HepG2 (cell line): ENCODE measurements at regions not wholly inside any gene's neighbourhood (a gene's known extent, or its start where the extent isn't known, plus 50 kb on each side); places are given as distances from the start of the nearest gene placed in this dataset.

Experiments used
- ATAC-seq: fragments of 200-7000 bp; cut with Tn5 transposase; 3 replicates; pipeline ENCODE4 v1.9.1; 2020; ENCODE audit warnings: mild to moderate bottlenecking, moderate library complexity
- BruUV-seq: library from RNA; stranded (reverse); fragments of 400-500 nt; replicated peaks from 2 replicates; lab custom pipeline; 2021; lab: Mats Ljungman, UMichigan
- CTCF ChIA-PET: fragments of 300-600 bp; formaldehyde crosslinking; extraction: SDS; loops from one replicate; lab custom pipeline; 2021; ENCODE audit warnings: low total read pairs, inconsistent platforms, low intra/inter-chr PET ratio; lab: Yijun Ruan, JAX
- POLR2A ChIA-PET: fragments of 350-600 bp; sonication (Branson Sonifier 250); formaldehyde crosslinking; loops from one replicate; lab custom pipeline; 2020; ENCODE audit warnings: antibody characterized with exemption, inconsistent platforms; lab: Yijun Ruan, JAX
- DNase-seq: peaks from one replicate; pipeline ENCODE4 v3.0.0-alpha.2; 2015; ENCODE audit warnings: low spot score
- FAIRE-seq: peaks from 3 replicates; lab custom pipeline; 2011; peaks lifted over from hg19 to GRCh38; lab: Jason Lieb, UNC
- H2AFZ ChIP-seq: one replicate; pipeline ENCODE4 v1.6.1; 2011; ENCODE audit warnings: low read length, inconsistent platforms
- H3K27ac ChIP-seq: fragments of 300-600 bp; 3 replicates; pipeline ENCODE4 v1.8.0; 2011; ENCODE audit warnings: mixed run types, mild to moderate bottlenecking, mixed read lengths, low read length, inconsistent platforms; ENCODE audit not compliant: insufficient read depth; ENCODE audit errors: extremely low read length
- H3K27me3 ChIP-seq, 2 experiments: fragments of 200-600 bp in 1 of 2; 2 replicates in 1 of 2; 3 replicates in 1 of 2; pipeline versions ENCODE4 v1.6.0 to v1.8.0; 2011; ENCODE audit warnings: low read length in 2 of 2, mild to moderate bottlenecking in 2 of 2, moderate library complexity in 2 of 2, inconsistent platforms in 1 of 2; ENCODE audit not compliant: insufficient read depth in 2 of 2, control insufficient read depth in 1 of 2
- H3K36me3 ChIP-seq, 2 experiments: fragments of 200-600 bp in 1 of 2; replicated peaks in 1 of 2; 2 replicates in 1 of 2; 3 replicates in 1 of 2; pipeline versions ENCODE4 v1.5.1 to v1.8.0; 2011; ENCODE audit warnings: low read length in 2 of 2, inconsistent platforms in 1 of 2; ENCODE audit not compliant: insufficient read depth in 2 of 2, control insufficient read depth in 1 of 2
- H3K4me1 ChIP-seq: 2 replicates; pipeline ENCODE4 v1.5.1; 2012; ENCODE audit warnings: low read length, inconsistent platforms; ENCODE audit not compliant: insufficient read depth
- H3K4me2 ChIP-seq: 2 replicates; pipeline ENCODE4 v1.6.0; 2011; ENCODE audit warnings: low read depth, low read length, inconsistent platforms
- H3K4me3 ChIP-seq, 3 experiments: fragments of 200-600 bp in 1 of 3; sonication (generic), shearing (Covaris generic) in 1 of 3; replicated peaks in 1 of 3; 2 replicates each; pipeline ENCODE4 v1.5.1; 2011 to 2016; ENCODE audit warnings: low read length in 3 of 3, inconsistent platforms in 2 of 3, low read depth in 2 of 3, mild to moderate bottlenecking in 2 of 3, control low read depth in 1 of 3, mixed read lengths in 1 of 3; ENCODE audit not compliant: insufficient read depth in 1 of 3
- H3K79me2 ChIP-seq: one replicate; pipeline ENCODE4 v1.6.1; 2011; ENCODE audit warnings: low read length, inconsistent platforms; ENCODE audit not compliant: insufficient read depth
- H3K9ac ChIP-seq: 2 replicates; pipeline ENCODE4 v1.6.0; 2011; ENCODE audit warnings: mild to moderate bottlenecking, low read depth, low read length, inconsistent platforms; ENCODE audit not compliant: insufficient read depth
- H3K9me3 ChIP-seq: 2 replicates; pipeline ENCODE4 v1.5.1; 2012; ENCODE audit warnings: mild to moderate bottlenecking, low read length
- H4K20me1 ChIP-seq: 2 replicates; pipeline ENCODE4 v1.6.0; 2011; ENCODE audit warnings: inconsistent platforms, mild to moderate bottlenecking, low read length, moderate library complexity; ENCODE audit not compliant: insufficient read depth
- EHMT2 ChIP-seq: fragments of 200-600 bp; sonication (generic); IDR thresholded peaks from 2 replicates; pipeline ENCODE4 v1.7.0; 2017; ENCODE audit warnings: antibody characterized with exemption, low read depth, low read length, borderline replicate concordance
- HDAC6 ChIP-seq: fragments of 200-600 bp; sonication (generic); IDR thresholded peaks from 2 replicates; pipeline ENCODE4 v1.7.0; 2017; ENCODE audit warnings: mild to moderate bottlenecking, antibody characterized with exemption, low read length, low read depth
- NFKB2 ChIP-seq: sonication (generic); formaldehyde crosslinking; IDR thresholded peaks from 2 replicates; pipeline ENCODE4 v1.4.0; 2020; ENCODE audit warnings: missing genetic modification reagents, borderline replicate concordance
- PPARG ChIP-seq: conservative IDR thresholded peaks from 2 replicates; pipeline ENCODE4 v1.6.1; 2016; ENCODE audit warnings: missing biosample characterization, missing genetic modification reagents
- RBAK ChIP-seq: sonication (generic); formaldehyde crosslinking; IDR thresholded peaks from 2 replicates; pipeline ENCODE4 v1.5.1; 2020; ENCODE audit warnings: mild to moderate bottlenecking, missing genetic modification reagents
- ZBTB44 ChIP-seq: sonication (generic); formaldehyde crosslinking; IDR thresholded peaks from 2 replicates; pipeline ENCODE4 v1.4.0; 2020; ENCODE audit warnings: missing genetic modification reagents
- ZNF317 ChIP-seq: sonication (generic); formaldehyde crosslinking; IDR thresholded peaks from 2 replicates; pipeline ENCODE4 v1.5.0; 2020; ENCODE audit warnings: mild to moderate bottlenecking, missing genetic modification reagents
- ZNF33B ChIP-seq: sonication (generic); formaldehyde crosslinking; IDR thresholded peaks from 2 replicates; pipeline ENCODE4 v1.5.1; 2020; ENCODE audit warnings: mild to moderate bottlenecking, missing genetic modification reagents
- ZNF460 ChIP-seq: sonication (generic); formaldehyde crosslinking; IDR thresholded peaks from 2 replicates; pipeline ENCODE4 v1.5.1; 2020; ENCODE audit warnings: missing genetic modification reagents, mild to moderate bottlenecking, borderline replicate concordance
- ZNF749 ChIP-seq: sonication (generic); formaldehyde crosslinking; IDR thresholded peaks from 2 replicates; pipeline ENCODE4 v1.8.0; 2022; ENCODE audit warnings: mild to moderate bottlenecking, missing genetic modification reagents, moderate library complexity, borderline replicate concordance
- ZNF800 ChIP-seq: sonication (generic); formaldehyde crosslinking; IDR thresholded peaks from 2 replicates; pipeline ENCODE4 v1.4.0; 2020; ENCODE audit warnings: missing genetic modification reagents
- WGBS: methylation state at CpG from one replicate; pipeline ENCODE4 v1.1.6; 2017; ENCODE audit warnings: low lambda C conversion rate; 5-methylcytosine and 5-hydroxymethylcytosine counted together
- in situ Hi-C: cut with HindIII; loops from 2 replicates; pipeline ENCODE4 v1.10.0; 2017; ENCODE audit warnings: low pct_unique_long_range_greater_than_20kb; ENCODE audit not compliant: extremely low pct_ligation_motif_present
- intact Hi-C: fragments of 100-400 bp; cut with micrococcal nuclease; formaldehyde crosslinking; loops from one replicate; pipeline ENCODE4 v1.10.0; 2022; ENCODE audit not compliant: unreplicated experiment

GRCh38 chr1:94725566-94725965 is 94.6 kb upstream of the SLC44A3 start (continued):
- TF ChIP-seq ZNF749 (no peak), PPARG (CRISPR knock-in tag) (no peak), ZNF800 (CRISPR knock-in tag) (no peak), ZNF317 (no peak), EHMT2 (no peak), RBAK (CRISPR knock-in tag) (no peak)
- TF ChIP-seq, all 625 proteins: peak for 0

- no peaks in the 10 kb centered on the region for H4K20me1 ChIP-seq
- CTCF ChIA-PET = no interaction called here
- no peaks in the 10 kb centered on the region for H3K27me3 ChIP-seq
- no peak overlapping the region for H3K27ac ChIP-seq
- H3K4me2 ChIP-seq = no peak overlapping the region; the same call in 1 of the 2 replicates
- POLR2A ChIA-PET = no interaction called here
- H3K9me3 ChIP-seq = no peaks in the 10 kb centered on the region
- no peak overlapping the region for H3K4me3 ChIP-seq
- no peak for FAIRE-seq
- no peak for TF ChIP-seq ZNF33B
- no peak for TF ChIP-seq ZNF460 (CRISPR knock-in tag)
- TF ChIP-seq NFKB2 = no peak
- no peak for TF ChIP-seq ZNF800 (CRISPR knock-in tag)
- TF ChIP-seq HDAC6 = no peak
- no peak for TF ChIP-seq ZBTB44
- TF ChIP-seq, all 625 proteins: peak for 0
- intact Hi-C loops = no loop called here
- Histone ChIP-seq H2AFZ (no peak overlapping the region), H3K36me3 (no peaks in the 10 kb centered on the region), H3K79me2 (no peaks in the 10 kb centered on the region), H3K9ac (no peak overlapping the region), H3K4me1 (peaks cover 31% of the 10 kb centered on the region)
- no peak for DNase-seq
- in situ Hi-C loops = no loop called here
- no TSS peak for BruUV-seq
- WGBS = 56% methylated on average over 6 of the region's 6 CpGs
- ATAC-seq = peak; percentile 72
These were observed 96.3 kb upstream of the SLC44A3 start for GRCh38 chr1:94723894-94724293.
